Osteoblast (primary cell): ENCODE measurements at regions not wholly inside any gene's neighbourhood (a gene's known extent, or its start where the extent isn't known, plus 50 kb on each side); places are given as distances from the start of the nearest gene placed in this dataset.

ENCODE experiments used
- DNase-seq: peaks from one replicate; pipeline ENCODE4 v3.0.0; 2011; ENCODE audit warnings: low spot score, mixed read lengths; ENCODE audit not compliant: insufficient read length; ENCODE audit errors: missing footprints
- H2AFZ ChIP-seq: 2 replicates; pipeline ENCODE4 v1.6.0; 2011; ENCODE audit warnings: mild to moderate bottlenecking, low read length
- H3K27ac ChIP-seq: 2 replicates; pipeline ENCODE4 v1.5.1; 2011; ENCODE audit warnings: mild to moderate bottlenecking, low read depth, low read length, moderate library complexity
- H3K27me3 ChIP-seq: 2 replicates; pipeline ENCODE4 v1.6.0; 2012; ENCODE audit warnings: mild to moderate bottlenecking, control low read depth, inconsistent platforms, low read length, moderate library complexity; ENCODE audit not compliant: insufficient read depth
- H3K36me3 ChIP-seq: 2 replicates; pipeline ENCODE4 v1.5.1; 2011; ENCODE audit warnings: mild to moderate bottlenecking, low read length, control low read depth, moderate library complexity; ENCODE audit not compliant: insufficient read depth
- H3K4me1 ChIP-seq: 2 replicates; pipeline ENCODE4 v1.5.1; 2011; ENCODE audit warnings: mild to moderate bottlenecking, low read length, control low read depth, moderate library complexity; ENCODE audit not compliant: insufficient read depth
- H3K4me2 ChIP-seq: 2 replicates; pipeline ENCODE4 v1.6.0; 2011; ENCODE audit warnings: mild to moderate bottlenecking, low read length; ENCODE audit not compliant: insufficient read depth
- H3K4me3 ChIP-seq: fragments of 200-600 bp; sonication (generic); 3 replicates; pipeline ENCODE4 v1.5.1; 2012; ENCODE audit warnings: mild to moderate bottlenecking, low read length, inconsistent platforms; ENCODE audit not compliant: insufficient read depth
- H3K79me2 ChIP-seq: 2 replicates; pipeline ENCODE4 v1.6.0; 2012; ENCODE audit warnings: mild to moderate bottlenecking, low read length, control low read depth, inconsistent platforms; ENCODE audit not compliant: insufficient read depth
- H3K9me3 ChIP-seq: 2 replicates; pipeline ENCODE4 v1.5.1; 2011; ENCODE audit warnings: low read depth, low read length, control low read depth
- H4K20me1 ChIP-seq: 2 replicates; pipeline ENCODE4 v1.6.0; 2012; ENCODE audit warnings: mild to moderate bottlenecking, low read length, control low read depth; ENCODE audit not compliant: insufficient read depth
- TF ChIP-seq, protein P1 (sequence below): IDR thresholded peaks from 2 replicates; pipeline ENCODE4 v1.5.1; 2011; ENCODE audit warnings: mild to moderate bottlenecking, low read depth, low read length, moderate library complexity; ENCODE audit errors: extremely low read depth

DNA sequence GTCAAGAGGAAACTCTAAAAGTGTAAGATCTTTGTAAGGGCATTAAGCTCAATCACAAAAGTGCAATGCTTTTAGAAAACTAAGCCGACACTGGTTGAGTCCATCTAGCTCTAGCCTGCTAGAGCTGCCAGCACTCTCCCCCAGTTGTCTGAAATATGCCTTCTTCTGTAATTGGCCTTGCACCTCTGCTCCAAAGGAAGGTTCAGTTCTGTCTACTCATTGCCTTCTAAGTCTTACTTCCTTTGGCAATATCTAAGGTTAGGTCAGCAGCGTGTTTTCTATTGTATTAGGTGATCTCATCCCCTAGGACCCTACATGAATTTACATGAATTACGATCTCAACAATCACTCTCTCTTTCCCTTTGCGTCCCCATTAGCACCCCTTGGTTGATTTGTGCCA is 378.6 kb downstream of the CBLN4 start:
- Histone ChIP-seq H3K4me3 (no peak overlapping the region), H3K27me3 (no peaks in the 10 kb centered on the region), H3K9me3 (no peaks in the 10 kb centered on the region), H3K27ac (no peak overlapping the region), H4K20me1 (no peaks in the 10 kb centered on the region), H3K36me3 (no peaks in the 10 kb centered on the region), H3K79me2 (no peaks in the 10 kb centered on the region), H3K4me2 (no peak overlapping the region), H2AFZ (no peak overlapping the region), H3K4me1 (no peaks in the 10 kb centered on the region)
- DNase-seq = no peak
- TF ChIP-seq, protein P1, sequence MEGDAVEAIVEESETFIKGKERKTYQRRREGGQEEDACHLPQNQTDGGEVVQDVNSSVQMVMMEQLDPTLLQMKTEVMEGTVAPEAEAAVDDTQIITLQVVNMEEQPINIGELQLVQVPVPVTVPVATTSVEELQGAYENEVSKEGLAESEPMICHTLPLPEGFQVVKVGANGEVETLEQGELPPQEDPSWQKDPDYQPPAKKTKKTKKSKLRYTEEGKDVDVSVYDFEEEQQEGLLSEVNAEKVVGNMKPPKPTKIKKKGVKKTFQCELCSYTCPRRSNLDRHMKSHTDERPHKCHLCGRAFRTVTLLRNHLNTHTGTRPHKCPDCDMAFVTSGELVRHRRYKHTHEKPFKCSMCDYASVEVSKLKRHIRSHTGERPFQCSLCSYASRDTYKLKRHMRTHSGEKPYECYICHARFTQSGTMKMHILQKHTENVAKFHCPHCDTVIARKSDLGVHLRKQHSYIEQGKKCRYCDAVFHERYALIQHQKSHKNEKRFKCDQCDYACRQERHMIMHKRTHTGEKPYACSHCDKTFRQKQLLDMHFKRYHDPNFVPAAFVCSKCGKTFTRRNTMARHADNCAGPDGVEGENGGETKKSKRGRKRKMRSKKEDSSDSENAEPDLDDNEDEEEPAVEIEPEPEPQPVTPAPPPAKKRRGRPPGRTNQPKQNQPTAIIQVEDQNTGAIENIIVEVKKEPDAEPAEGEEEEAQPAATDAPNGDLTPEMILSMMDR = no peak

DNA sequence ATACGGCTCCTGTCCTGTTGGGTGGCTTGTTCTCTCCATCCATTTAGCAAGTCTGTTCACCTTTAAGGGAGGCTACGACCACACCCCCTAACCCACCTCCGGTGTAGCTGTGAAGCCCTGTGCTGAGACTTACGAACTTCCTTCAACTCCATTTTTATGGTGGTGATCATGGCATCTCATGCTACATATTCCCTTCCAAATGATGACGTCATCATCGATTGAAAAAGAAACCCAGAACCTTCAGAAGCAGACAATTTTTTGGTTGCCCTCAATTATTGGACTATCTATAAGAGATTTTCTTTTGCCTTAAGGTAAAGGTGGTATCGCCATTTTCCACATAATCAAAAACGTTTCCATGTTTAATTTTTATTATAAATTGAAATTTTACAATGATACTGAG is 389.0 kb downstream of the CBLN4 start:
- Histone ChIP-seq H3K36me3 (no peaks in the 10 kb centered on the region), H3K27me3 (no peaks in the 10 kb centered on the region), H4K20me1 (no peaks in the 10 kb centered on the region), H3K27ac (no peak overlapping the region), H3K4me1 (no peaks in the 10 kb centered on the region), H2AFZ (no peak overlapping the region), H3K79me2 (no peaks in the 10 kb centered on the region), H3K9me3 (peaks cover 2% of the 10 kb centered on the region), H3K4me2 (no peak overlapping the region), H3K4me3 (no peak overlapping the region)
- no peak for DNase-seq
- TF ChIP-seq, protein P1 = no peak

DNA sequence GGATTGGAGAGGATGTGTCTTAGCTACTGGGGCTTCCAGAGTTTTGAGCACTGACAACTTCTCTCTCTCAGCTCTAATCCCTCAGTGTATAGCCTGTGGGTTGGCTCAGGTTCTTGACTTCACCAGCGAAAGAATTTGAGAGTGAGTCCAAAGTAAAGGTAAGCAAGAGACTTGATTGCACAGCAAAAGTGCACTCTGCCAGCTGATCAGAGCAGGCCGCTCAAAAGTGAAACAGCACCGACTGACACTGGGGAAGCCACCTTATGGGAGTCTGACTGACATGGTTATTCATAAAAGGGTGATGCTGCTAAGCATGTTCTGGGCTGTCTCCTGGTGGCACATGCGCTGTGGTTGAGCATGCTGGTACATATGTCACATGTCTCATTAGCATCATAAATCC is 389.5 kb downstream of the CBLN4 start:
- H2AFZ ChIP-seq = no peak overlapping the region
- peaks cover 2% of the 10 kb centered on the region for H3K9me3 ChIP-seq
- H3K79me2 ChIP-seq = no peaks in the 10 kb centered on the region
- H3K27ac ChIP-seq = no peak overlapping the region
- no peak for DNase-seq
- no peaks in the 10 kb centered on the region for H4K20me1 ChIP-seq
- TF ChIP-seq, protein P1 = no peak
- no peaks in the 10 kb centered on the region for H3K36me3 ChIP-seq
- no peaks in the 10 kb centered on the region for H3K4me1 ChIP-seq
- no peaks in the 10 kb centered on the region for H3K27me3 ChIP-seq
- H3K4me3 ChIP-seq = no peak overlapping the region
- no peak overlapping the region for H3K4me2 ChIP-seq

DNA sequence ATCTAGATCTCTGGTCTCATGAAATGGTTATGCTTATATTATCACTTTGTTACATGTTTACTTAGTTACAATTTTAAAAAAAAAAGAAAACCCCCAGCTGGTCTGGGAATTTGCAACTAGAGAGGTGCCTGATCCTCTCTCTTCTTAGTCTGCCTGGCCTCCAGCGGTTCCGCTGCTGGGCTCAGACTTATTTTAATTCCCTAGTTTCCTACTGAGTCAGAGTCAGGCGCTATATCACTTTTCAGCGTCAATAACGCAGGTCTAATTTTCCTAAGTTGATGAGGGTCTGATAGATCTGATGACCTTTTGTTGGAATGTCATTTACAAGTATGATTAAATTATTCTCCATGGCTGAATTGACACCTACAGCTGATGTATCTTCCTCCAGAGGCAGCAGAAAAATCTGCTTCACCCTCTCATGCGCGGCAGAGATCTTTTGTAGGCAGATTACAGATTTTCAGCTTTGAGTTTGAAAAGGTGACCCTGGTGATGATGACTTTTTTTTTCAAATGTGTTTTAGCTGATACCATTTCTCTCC is 391.0 kb downstream of the CBLN4 start:
- DNase-seq = no peak
- TF ChIP-seq, protein P1 = no peak

More for the DNA sequence above, 391.0 kb downstream of the CBLN4 start:
- H3K4me2 ChIP-seq = no peak overlapping the region
- no peak overlapping the region for H2AFZ ChIP-seq
- H3K27ac ChIP-seq = no peak overlapping the region
- no peak overlapping the region for H3K4me3 ChIP-seq
- H3K27me3 ChIP-seq = no peaks in the 10 kb centered on the region
- no peaks in the 10 kb centered on the region for H3K79me2 ChIP-seq
- H3K36me3 ChIP-seq = no peaks in the 10 kb centered on the region
- peaks cover 2% of the 10 kb centered on the region for H3K9me3 ChIP-seq
- no peaks in the 10 kb centered on the region for H3K4me1 ChIP-seq
- no peaks in the 10 kb centered on the region for H4K20me1 ChIP-seq
